GM13976 (cell line): ENCODE measurements at regions not wholly inside any gene's neighbourhood (a gene's known extent, or its start where the extent isn't known, plus 50 kb on each side); places are given as distances from the start of the nearest gene placed in this dataset.

Experiments
- DNase-seq: peaks from one replicate; pipeline ENCODE4 v3.0.0; 2012; ENCODE audit warnings: low spot score
- CTCF ChIP-seq: IDR thresholded peaks from 2 replicates; pipeline ENCODE4 v1.5.1; 2012; ENCODE audit warnings: borderline replicate concordance, mild to moderate bottlenecking; ENCODE audit not compliant: insufficient read depth; ENCODE audit errors: extremely low read depth, missing control alignments, control extremely low read depth
- in situ Hi-C: fragments of 300-500 bp; cut with MboI; formaldehyde crosslinking; loops from one replicate; pipeline ENCODE4 v1.12.0; 2022; ENCODE audit warnings: low sequenced_read_pairs, mixed read lengths, inconsistent platforms; ENCODE audit not compliant: unreplicated experiment

GRCh38 chr16:65414284-65414984 lies 292.6 kb upstream of the CDH11 start:
- in situ Hi-C loops: no loop called here
- DNase-seq: no peak
- TF ChIP-seq CTCF: no peak

- DNase-seq: no peak
- TF ChIP-seq CTCF: no peak
- in situ Hi-C loops: no loop called here
Measured at GRCh38 chr16:65413861-65414260, 292.0 kb upstream of the CDH11 start.

GRCh38 chr16:65410801-65411200 lies 288.9 kb upstream of the CDH11 start:
- TF ChIP-seq CTCF: no peak
- in situ Hi-C loops: no loop called here
- no peak for DNase-seq

GRCh38 chr16:65409510-65409909 lies 287.6 kb upstream of the CDH11 start:
- TF ChIP-seq CTCF: no peak
- in situ Hi-C loops: no loop called here
- DNase-seq: no peak

GRCh38 chr16:65406933-65407332 lies 285.1 kb upstream of the CDH11 start:
- no peak for DNase-seq
- in situ Hi-C loops: no loop called here

GRCh38 chr16:65406116-65406515 lies 284.3 kb upstream of the CDH11 start:
- no peak for TF ChIP-seq CTCF
- in situ Hi-C loops: no loop called here
- DNase-seq: no peak

More at GRCh38 chr16:65406933-65407332, 285.1 kb upstream of the CDH11 start:
- no peak for TF ChIP-seq CTCF
